ACC112 (cell line): ENCODE measurements at regions not wholly inside any gene's neighbourhood (a gene's known extent, or its start where the extent isn't known, plus 50 kb on each side); places are given as distances from the start of the nearest gene placed in this dataset.

Experiments used
- H2AFZ ChIP-seq: fragments of 200-600 bp; sonication (generic); one replicate; pipeline ENCODE4 v1.6.0; 2017; ENCODE audit warnings: antibody characterized with exemption, low read length; ENCODE audit not compliant: unreplicated experiment
- H3K27ac ChIP-seq: fragments of 200-600 bp; sonication (generic); 2 replicates; pipeline ENCODE4 v1.5.1; 2014; ENCODE audit warnings: low read depth, mild to moderate bottlenecking, antibody characterized with exemption, low read length, moderate library complexity
- H3K27me3 ChIP-seq: fragments of 200-600 bp; sonication (generic); 2 replicates; pipeline ENCODE4 v1.6.1; 2014; ENCODE audit warnings: mild to moderate bottlenecking, antibody characterized with exemption, low read length, moderate library complexity, mixed read lengths; ENCODE audit not compliant: insufficient read depth
- H3K36me3 ChIP-seq: fragments of 200-600 bp; sonication (generic); 2 replicates; pipeline ENCODE4 v1.6.1; 2016; ENCODE audit warnings: mild to moderate bottlenecking, antibody characterized with exemption, low read length, moderate library complexity, mixed read lengths; ENCODE audit not compliant: insufficient read depth
- H3K4me1 ChIP-seq: fragments of 200-600 bp; sonication (generic); one replicate; pipeline ENCODE4 v1.6.1; 2016; ENCODE audit warnings: low read length, mixed read lengths; ENCODE audit not compliant: insufficient read depth, unreplicated experiment, control insufficient read depth
- H3K4me3 ChIP-seq: fragments of 200-600 bp; sonication (generic); 2 replicates; pipeline ENCODE4 v1.5.1; 2014; ENCODE audit warnings: mild to moderate bottlenecking, low read depth, low read length
- H3K79me2 ChIP-seq: fragments of 200-600 bp; sonication (generic); one replicate; pipeline ENCODE4 v1.6.0; 2016; ENCODE audit warnings: low read length; ENCODE audit not compliant: control insufficient read depth, unreplicated experiment, insufficient read depth

GRCh38 chr13:105783261-105783660 is 752.2 kb downstream of the EFNB2 start:
- H3K27ac ChIP-seq = no peak overlapping the region
- H3K79me2 ChIP-seq = no peaks in the 10 kb centered on the region
- H3K27me3 ChIP-seq = no peaks in the 10 kb centered on the region

GRCh38 chr13:105778196-105778595 is 757.3 kb downstream of the EFNB2 start:
- Histone ChIP-seq H3K4me1 (no peaks in the 10 kb centered on the region), H3K4me3 (no peak overlapping the region), H2AFZ (no peak overlapping the region), H3K79me2 (no peaks in the 10 kb centered on the region), H3K27ac (no peak overlapping the region), H3K36me3 (no peaks in the 10 kb centered on the region), H3K27me3 (no peaks in the 10 kb centered on the region)

More at GRCh38 chr13:105783261-105783660, 752.2 kb downstream of the EFNB2 start:
- Histone ChIP-seq H2AFZ (no peak overlapping the region), H3K4me1 (no peaks in the 10 kb centered on the region), H3K36me3 (no peaks in the 10 kb centered on the region), H3K4me3 (no peak overlapping the region)

- no peak overlapping the region for H3K27ac ChIP-seq
- H3K4me3 ChIP-seq = no peak overlapping the region
- no peaks in the 10 kb centered on the region for H3K27me3 ChIP-seq
- H2AFZ ChIP-seq = no peak overlapping the region
- no peaks in the 10 kb centered on the region for H3K36me3 ChIP-seq
- H3K79me2 ChIP-seq = no peaks in the 10 kb centered on the region
- H3K4me1 ChIP-seq = no peaks in the 10 kb centered on the region
Observed at GRCh38 chr13:105774739-105775460, 760.6 kb downstream of the EFNB2 start.

- Histone ChIP-seq H3K4me1 (no peaks in the 10 kb centered on the region), H3K27me3 (no peaks in the 10 kb centered on the region), H3K27ac (no peak overlapping the region), H3K79me2 (no peaks in the 10 kb centered on the region), H3K36me3 (no peaks in the 10 kb centered on the region), H3K4me3 (no peak overlapping the region), H2AFZ (no peak overlapping the region)
Observed at GRCh38 chr13:105773863-105774538, 761.5 kb downstream of the EFNB2 start.

GRCh38 chr13:105773241-105773640 is 762.2 kb downstream of the EFNB2 start:
- no peaks in the 10 kb centered on the region for H3K27me3 ChIP-seq
- no peaks in the 10 kb centered on the region for H3K36me3 ChIP-seq
- no peak overlapping the region for H3K4me3 ChIP-seq
- H3K79me2 ChIP-seq = no peaks in the 10 kb centered on the region
- no peaks in the 10 kb centered on the region for H3K4me1 ChIP-seq
- H2AFZ ChIP-seq = no peak overlapping the region
- H3K27ac ChIP-seq = no peak overlapping the region

- no peak overlapping the region for H3K27ac ChIP-seq
- no peaks in the 10 kb centered on the region for H3K4me1 ChIP-seq
- no peak overlapping the region for H3K4me3 ChIP-seq
- no peaks in the 10 kb centered on the region for H3K27me3 ChIP-seq
- no peaks in the 10 kb centered on the region for H3K36me3 ChIP-seq
- no peaks in the 10 kb centered on the region for H3K79me2 ChIP-seq
- H2AFZ ChIP-seq = no peak overlapping the region
Observed at GRCh38 chr13:105764486-105764885, 771.0 kb downstream of the EFNB2 start.

GRCh38 chr13:105763851-105764250 is 771.6 kb downstream of the EFNB2 start:
- Histone ChIP-seq H3K27me3 (no peaks in the 10 kb centered on the region), H3K27ac (no peak overlapping the region), H3K4me3 (no peak overlapping the region), H3K79me2 (no peaks in the 10 kb centered on the region), H2AFZ (no peak overlapping the region), H3K36me3 (no peaks in the 10 kb centered on the region), H3K4me1 (no peaks in the 10 kb centered on the region)

- no peak overlapping the region for H3K4me3 ChIP-seq
- no peak overlapping the region for H3K27ac ChIP-seq
- no peaks in the 10 kb centered on the region for H3K36me3 ChIP-seq
- H2AFZ ChIP-seq = no peak overlapping the region
- no peaks in the 10 kb centered on the region for H3K79me2 ChIP-seq
- no peaks in the 10 kb centered on the region for H3K27me3 ChIP-seq
- H3K4me1 ChIP-seq = no peaks in the 10 kb centered on the region
Observed at GRCh38 chr13:105762096-105762495, 773.4 kb downstream of the EFNB2 start.

- Histone ChIP-seq H3K27me3 (no peaks in the 10 kb centered on the region), H3K36me3 (no peaks in the 10 kb centered on the region), H3K4me1 (no peaks in the 10 kb centered on the region), H3K79me2 (no peaks in the 10 kb centered on the region), H3K4me3 (no peak overlapping the region), H2AFZ (no peak overlapping the region), H3K27ac (no peak overlapping the region)
Observed at GRCh38 chr13:105758918-105759860, 776.3 kb downstream of the EFNB2 start.

- H2AFZ ChIP-seq = no peak overlapping the region
- no peak overlapping the region for H3K27ac ChIP-seq
- no peaks in the 10 kb centered on the region for H3K79me2 ChIP-seq
- H3K4me1 ChIP-seq = no peaks in the 10 kb centered on the region
- H3K36me3 ChIP-seq = no peaks in the 10 kb centered on the region
- no peak overlapping the region for H3K4me3 ChIP-seq
- H3K27me3 ChIP-seq = no peaks in the 10 kb centered on the region
Observed at GRCh38 chr13:105740739-105741138, 794.7 kb downstream of the EFNB2 start.
